ENCODE measurements at regions not wholly inside any gene's neighbourhood (a gene's known extent, or its start where the extent isn't known, plus 50 kb on each side); places are given as distances from the start of the nearest gene placed in this dataset.

DNA sequence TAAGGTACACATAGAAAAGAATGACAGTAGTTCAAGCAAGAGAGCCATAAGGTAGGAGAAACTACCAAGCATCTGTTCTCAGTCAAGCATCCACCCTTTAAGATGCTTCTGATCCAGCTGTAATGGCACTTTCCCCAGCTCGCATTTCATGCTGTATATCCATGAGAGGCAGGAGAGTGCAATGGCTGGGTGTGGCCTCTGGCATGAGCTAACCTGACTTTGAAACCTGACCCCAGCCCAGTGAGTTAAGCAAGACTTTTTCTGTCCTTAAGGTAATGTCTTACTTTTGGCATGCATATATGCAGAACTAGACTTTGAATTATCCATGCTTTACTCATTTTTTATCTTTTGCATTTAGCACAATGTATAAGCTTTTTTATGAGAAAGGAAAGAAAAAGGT is 79.8 kb upstream of the CNTN5 start (continued):
- TF ChIP-seq, protein P1, sequence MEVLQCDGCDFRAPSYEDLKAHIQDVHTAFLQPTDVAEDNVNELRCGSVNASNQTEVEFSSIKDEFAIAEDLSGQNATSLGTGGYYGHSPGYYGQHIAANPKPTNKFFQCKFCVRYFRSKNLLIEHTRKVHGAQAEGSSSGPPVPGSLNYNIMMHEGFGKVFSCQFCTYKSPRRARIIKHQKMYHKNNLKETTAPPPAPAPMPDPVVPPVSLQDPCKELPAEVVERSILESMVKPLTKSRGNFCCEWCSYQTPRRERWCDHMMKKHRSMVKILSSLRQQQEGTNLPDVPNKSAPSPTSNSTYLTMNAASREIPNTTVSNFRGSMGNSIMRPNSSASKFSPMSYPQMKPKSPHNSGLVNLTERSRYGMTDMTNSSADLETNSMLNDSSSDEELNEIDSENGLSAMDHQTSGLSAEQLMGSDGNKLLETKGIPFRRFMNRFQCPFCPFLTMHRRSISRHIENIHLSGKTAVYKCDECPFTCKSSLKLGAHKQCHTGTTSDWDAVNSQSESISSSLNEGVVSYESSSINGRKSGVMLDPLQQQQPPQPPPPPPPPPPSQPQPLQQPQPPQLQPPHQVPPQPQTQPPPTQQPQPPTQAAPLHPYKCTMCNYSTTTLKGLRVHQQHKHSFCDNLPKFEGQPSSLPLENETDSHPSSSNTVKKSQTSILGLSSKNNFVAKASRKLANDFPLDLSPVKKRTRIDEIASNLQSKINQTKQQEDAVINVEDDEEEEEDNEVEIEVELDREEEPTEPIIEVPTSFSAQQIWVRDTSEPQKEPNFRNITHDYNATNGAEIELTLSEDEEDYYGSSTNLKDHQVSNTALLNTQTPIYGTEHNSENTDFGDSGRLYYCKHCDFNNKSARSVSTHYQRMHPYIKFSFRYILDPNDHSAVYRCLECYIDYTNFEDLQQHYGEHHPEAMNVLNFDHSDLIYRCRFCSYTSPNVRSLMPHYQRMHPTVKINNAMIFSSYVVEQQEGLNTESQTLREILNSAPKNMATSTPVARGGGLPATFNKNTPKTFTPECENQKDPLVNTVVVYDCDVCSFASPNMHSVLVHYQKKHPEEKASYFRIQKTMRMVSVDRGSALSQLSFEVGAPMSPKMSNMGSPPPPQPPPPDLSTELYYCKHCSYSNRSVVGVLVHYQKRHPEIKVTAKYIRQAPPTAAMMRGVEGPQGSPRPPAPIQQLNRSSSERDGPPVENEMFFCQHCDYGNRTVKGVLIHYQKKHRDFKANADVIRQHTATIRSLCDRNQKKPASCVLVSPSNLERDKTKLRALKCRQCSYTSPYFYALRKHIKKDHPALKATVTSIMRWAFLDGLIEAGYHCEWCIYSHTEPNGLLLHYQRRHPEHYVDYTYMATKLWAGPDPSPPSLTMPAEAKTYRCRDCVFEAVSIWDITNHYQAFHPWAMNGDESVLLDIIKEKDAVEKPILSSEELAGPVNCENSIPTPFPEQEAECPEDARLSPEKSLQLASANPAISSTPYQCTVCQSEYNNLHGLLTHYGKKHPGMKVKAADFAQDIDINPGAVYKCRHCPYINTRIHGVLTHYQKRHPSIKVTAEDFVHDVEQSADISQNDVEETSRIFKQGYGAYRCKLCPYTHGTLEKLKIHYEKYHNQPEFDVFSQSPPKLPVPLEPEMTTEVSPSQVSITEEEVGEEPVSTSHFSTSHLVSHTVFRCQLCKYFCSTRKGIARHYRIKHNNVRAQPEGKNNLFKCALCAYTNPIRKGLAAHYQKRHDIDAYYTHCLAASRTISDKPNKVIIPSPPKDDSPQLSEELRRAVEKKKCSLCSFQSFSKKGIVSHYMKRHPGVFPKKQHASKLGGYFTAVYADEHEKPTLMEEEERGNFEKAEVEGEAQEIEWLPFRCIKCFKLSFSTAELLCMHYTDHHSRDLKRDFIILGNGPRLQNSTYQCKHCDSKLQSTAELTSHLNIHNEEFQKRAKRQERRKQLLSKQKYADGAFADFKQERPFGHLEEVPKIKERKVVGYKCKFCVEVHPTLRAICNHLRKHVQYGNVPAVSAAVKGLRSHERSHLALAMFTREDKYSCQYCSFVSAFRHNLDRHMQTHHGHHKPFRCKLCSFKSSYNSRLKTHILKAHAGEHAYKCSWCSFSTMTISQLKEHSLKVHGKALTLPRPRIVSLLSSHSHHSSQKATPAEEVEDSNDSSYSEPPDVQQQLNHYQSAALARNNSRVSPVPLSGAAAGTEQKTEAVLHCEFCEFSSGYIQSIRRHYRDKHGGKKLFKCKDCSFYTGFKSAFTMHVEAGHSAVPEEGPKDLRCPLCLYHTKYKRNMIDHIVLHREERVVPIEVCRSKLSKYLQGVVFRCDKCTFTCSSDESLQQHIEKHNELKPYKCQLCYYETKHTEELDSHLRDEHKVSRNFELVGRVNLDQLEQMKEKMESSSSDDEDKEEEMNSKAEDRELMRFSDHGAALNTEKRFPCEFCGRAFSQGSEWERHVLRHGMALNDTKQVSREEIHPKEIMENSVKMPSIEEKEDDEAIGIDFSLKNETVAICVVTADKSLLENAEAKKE (CRISPR knock-in tag; IDR thresholded peaks at IDR 0.05): no peak

DNA sequence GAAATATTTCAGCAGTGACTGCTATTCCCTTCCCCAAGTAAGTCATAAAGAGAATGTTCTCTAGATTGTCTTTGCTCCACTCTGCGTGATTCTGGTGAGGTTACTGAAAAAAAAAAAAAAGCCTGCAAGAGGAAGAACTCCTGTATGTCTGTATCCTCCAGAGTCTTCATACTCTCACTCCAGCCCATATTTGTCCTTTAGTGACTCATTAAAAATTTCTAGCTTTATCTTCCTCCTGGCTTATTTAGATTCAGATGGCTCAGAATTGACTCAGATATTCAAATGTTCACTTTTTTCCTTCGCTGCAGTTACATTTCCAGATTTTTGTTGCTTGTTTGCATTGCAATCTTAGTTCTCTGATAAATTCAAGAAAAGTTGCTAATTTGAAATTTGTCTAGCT is 76.3 kb upstream of the CNTN5 start:
- Mint-ChIP-seq H3K4me3 (no peak overlapping the region), H3K4me1 (no peaks in the 10 kb centered on the region; the same call in 2 of the 3 replicates), H3K27me3 (ENCODE audit: insufficient read depth, low read depth, poor library complexity) (no peaks in the 10 kb centered on the region), H3K27ac (no peak overlapping the region), H3K9me3 (peaks cover 3% of the 10 kb centered on the region; the same call in 2 of the 3 replicates), H3K36me3 (ENCODE audit: low read depth) (peaks cover 5% of the 10 kb centered on the region; the same call in 2 of the 3 replicates)
- Histone ChIP-seq H3K79me2 (replicated peaks; ENCODE audit: insufficient read depth) (no peaks in the 10 kb centered on the region), H3K4me3 (no peak overlapping the region), H3K27ac (ENCODE audit: low read depth) (no peak overlapping the region), H3K36me3 (ENCODE audit: insufficient read depth) (no peaks in the 10 kb centered on the region), H3K4me1 (ENCODE audit: insufficient read depth) (no peaks in the 10 kb centered on the region), H3K9me2 (ENCODE audit: insufficient read depth) (no peaks in the 10 kb centered on the region), H3F3A (replicated peaks; ENCODE audit: low read depth) (no peaks in the 10 kb centered on the region), H4K20me1 (replicated peaks; ENCODE audit: insufficient read depth) (no peaks in the 10 kb centered on the region), H2AFZ (no peak overlapping the region), H3K27me3 (ENCODE audit: insufficient read depth) (no peaks in the 10 kb centered on the region), H3K4me2 (no peak overlapping the region)
- no peak for DNase-seq (ENCODE audit: low spot score)
- no peak for ATAC-seq
- TF ChIP-seq EZH2 (IDR thresholded peaks at IDR 0.05; ENCODE audit: low read depth, unreplicated experiment) (no peak), ZNF331 (CRISPR knock-in tag; IDR thresholded peaks at IDR 0.05; ENCODE audit: low read depth) (no peak), CREB1 (CRISPR knock-in tag; IDR thresholded peaks at IDR 0.05; ENCODE audit: low read depth) (no peak), ZNF114 (CRISPR knock-in tag; IDR thresholded peaks at IDR 0.05) (no peak), EZH2phosphoT487 (IDR thresholded peaks at IDR 0.05; ENCODE audit: unreplicated experiment) (no peak), NANOG (IDR thresholded peaks at IDR 0.05; ENCODE audit: borderline replicate concordance) (no peak), STAT1 (IDR thresholded peaks at IDR 0.05; ENCODE audit: unreplicated experiment) (no peak), POLR2AphosphoS5 (IDR thresholded peaks at IDR 0.05; ENCODE audit: low read depth) (no peak)
- TF ChIP-seq, protein P1 (CRISPR knock-in tag; IDR thresholded peaks at IDR 0.05): no peak

Data from GM23338 (cell line).